ENCODE measurements at regions not wholly inside any gene's neighbourhood (a gene's known extent, or its start where the extent isn't known, plus 50 kb on each side); places are given as distances from the start of the nearest gene placed in this dataset.

- TF ChIP-seq EZH2phosphoT487 (IDR thresholded peaks at IDR 0.05) (no peak), CTCF (IDR thresholded peaks at IDR 0.05) (no peak)
These were observed 1985.2 kb upstream of the CDH9 start for GRCh38 chr5:29023541-29023940.
